Glutamatergic neuron (in vitro differentiated cells): ENCODE measurements at regions not wholly inside any gene's neighbourhood (a gene's known extent, or its start where the extent isn't known, plus 50 kb on each side); places are given as distances from the start of the nearest gene placed in this dataset.

ENCODE experiments used
- DNase-seq: peaks from one replicate; pipeline ENCODE4 v3.0.0; 2022
- H3K27ac Mint-ChIP-seq: one replicate; pipeline ENCODE4 v1.8.0; 2020; ENCODE audit warnings: mild to moderate bottlenecking, mixed read lengths, inconsistent platforms; ENCODE audit not compliant: unreplicated experiment
- H3K27me3 Mint-ChIP-seq: one replicate; pipeline ENCODE4 v1.8.0; 2020; ENCODE audit warnings: mild to moderate bottlenecking, moderate library complexity, mixed read lengths, inconsistent platforms; ENCODE audit not compliant: unreplicated experiment
- H3K36me3 Mint-ChIP-seq: one replicate; pipeline ENCODE4 v1.8.0; 2020; ENCODE audit warnings: mild to moderate bottlenecking, mixed read lengths, inconsistent platforms; ENCODE audit not compliant: unreplicated experiment
- H3K4me1 Mint-ChIP-seq: one replicate; pipeline ENCODE4 v1.8.0; 2020; ENCODE audit warnings: mild to moderate bottlenecking, low read depth, mixed read lengths, inconsistent platforms; ENCODE audit not compliant: unreplicated experiment
- H3K4me3 Mint-ChIP-seq: one replicate; pipeline ENCODE4 v1.8.0; 2020; ENCODE audit warnings: mild to moderate bottlenecking, mixed read lengths, inconsistent platforms; ENCODE audit not compliant: unreplicated experiment
- H3K9me3 Mint-ChIP-seq: one replicate; pipeline ENCODE4 v1.8.0; 2020; ENCODE audit warnings: mild to moderate bottlenecking, moderate library complexity, mixed read lengths, inconsistent platforms; ENCODE audit not compliant: unreplicated experiment
- TF ChIP-seq, protein P1 (sequence below): fragments of 200-600 bp; sonication (generic); IDR thresholded peaks from one replicate; pipeline ENCODE4 v1.5.0; 2021; ENCODE audit not compliant: partially characterized antibody, unreplicated experiment

DNA sequence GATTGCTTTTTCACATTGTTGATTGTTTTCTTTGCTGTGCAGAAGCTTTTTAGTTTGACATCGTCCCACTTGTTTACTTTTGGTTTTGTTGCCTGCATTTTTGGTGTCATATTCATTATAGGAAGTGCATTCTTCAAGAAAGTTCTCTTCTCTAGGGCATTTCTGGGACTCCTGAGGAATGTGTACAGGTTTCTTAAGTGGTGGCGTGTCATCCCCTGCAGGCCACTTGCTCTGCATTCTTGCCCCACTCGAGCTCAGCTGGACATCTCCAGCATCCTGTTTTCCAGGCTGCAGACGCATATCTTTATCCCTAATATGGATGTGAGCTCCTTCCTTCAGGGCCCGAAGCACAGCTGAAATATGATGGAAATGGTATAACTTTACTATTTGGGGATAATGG lies 255.6 kb upstream of the HABP2 start:
- no peaks in the 10 kb centered on the region for H3K27me3 Mint-ChIP-seq
- no peak for DNase-seq
- no peaks in the 10 kb centered on the region for H3K4me1 Mint-ChIP-seq
- no peak overlapping the region for H3K27ac Mint-ChIP-seq
- H3K9me3 Mint-ChIP-seq = no peaks in the 10 kb centered on the region
- H3K36me3 Mint-ChIP-seq = no peaks in the 10 kb centered on the region
- H3K4me3 Mint-ChIP-seq = no peak overlapping the region
- TF ChIP-seq, protein P1, sequence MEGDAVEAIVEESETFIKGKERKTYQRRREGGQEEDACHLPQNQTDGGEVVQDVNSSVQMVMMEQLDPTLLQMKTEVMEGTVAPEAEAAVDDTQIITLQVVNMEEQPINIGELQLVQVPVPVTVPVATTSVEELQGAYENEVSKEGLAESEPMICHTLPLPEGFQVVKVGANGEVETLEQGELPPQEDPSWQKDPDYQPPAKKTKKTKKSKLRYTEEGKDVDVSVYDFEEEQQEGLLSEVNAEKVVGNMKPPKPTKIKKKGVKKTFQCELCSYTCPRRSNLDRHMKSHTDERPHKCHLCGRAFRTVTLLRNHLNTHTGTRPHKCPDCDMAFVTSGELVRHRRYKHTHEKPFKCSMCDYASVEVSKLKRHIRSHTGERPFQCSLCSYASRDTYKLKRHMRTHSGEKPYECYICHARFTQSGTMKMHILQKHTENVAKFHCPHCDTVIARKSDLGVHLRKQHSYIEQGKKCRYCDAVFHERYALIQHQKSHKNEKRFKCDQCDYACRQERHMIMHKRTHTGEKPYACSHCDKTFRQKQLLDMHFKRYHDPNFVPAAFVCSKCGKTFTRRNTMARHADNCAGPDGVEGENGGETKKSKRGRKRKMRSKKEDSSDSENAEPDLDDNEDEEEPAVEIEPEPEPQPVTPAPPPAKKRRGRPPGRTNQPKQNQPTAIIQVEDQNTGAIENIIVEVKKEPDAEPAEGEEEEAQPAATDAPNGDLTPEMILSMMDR = no peak

DNA sequence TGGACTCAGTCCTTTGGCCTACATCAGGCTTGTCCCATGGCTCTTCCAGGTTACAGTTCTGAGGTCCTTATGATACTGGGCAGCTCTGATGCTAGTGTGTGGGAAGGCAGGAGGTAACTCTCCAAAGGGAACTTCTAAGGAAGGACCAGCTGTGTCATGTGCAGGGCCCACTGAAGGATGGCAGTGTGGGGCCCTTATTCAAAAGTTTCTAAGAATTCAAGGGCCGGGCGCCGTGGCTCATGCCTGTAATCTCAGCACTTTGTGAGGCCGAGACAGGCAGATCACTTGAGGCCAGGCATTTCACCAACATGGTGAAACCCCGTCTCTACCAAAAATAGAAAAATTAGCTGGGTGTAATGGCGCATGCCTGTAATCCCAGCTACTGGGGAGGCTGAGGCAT lies 254.2 kb upstream of the HABP2 start:
- Mint-ChIP-seq H3K27ac (no peak overlapping the region), H3K9me3 (no peaks in the 10 kb centered on the region), H3K36me3 (no peaks in the 10 kb centered on the region), H3K27me3 (no peaks in the 10 kb centered on the region), H3K4me1 (no peaks in the 10 kb centered on the region), H3K4me3 (no peak overlapping the region)
- TF ChIP-seq, protein P1 = no peak
- no peak for DNase-seq

DNA sequence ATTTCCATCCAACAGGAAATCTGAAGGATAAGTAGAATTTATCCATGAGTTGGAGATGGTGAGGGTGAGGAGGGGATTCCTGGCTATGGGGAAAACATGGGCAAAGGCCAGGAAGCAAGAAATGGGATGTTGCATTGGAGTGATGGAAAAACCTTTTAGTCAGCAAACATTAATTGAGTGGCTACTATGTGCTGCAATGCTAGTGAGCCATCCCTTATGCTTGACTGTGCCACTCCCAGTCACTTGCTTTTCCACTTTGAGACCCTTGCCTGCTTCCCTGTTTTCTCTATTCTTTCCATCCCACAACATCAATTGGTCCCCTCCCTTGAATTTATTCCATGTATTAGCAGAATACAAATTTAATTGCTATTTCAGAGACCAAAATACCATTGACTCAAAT lies 252.7 kb upstream of the HABP2 start:
- H3K36me3 Mint-ChIP-seq = no peaks in the 10 kb centered on the region
- no peaks in the 10 kb centered on the region for H3K27me3 Mint-ChIP-seq
- H3K27ac Mint-ChIP-seq = no peak overlapping the region
- no peaks in the 10 kb centered on the region for H3K4me1 Mint-ChIP-seq
- no peaks in the 10 kb centered on the region for H3K9me3 Mint-ChIP-seq
- TF ChIP-seq, protein P1 = no peak
- no peak for DNase-seq
- no peak overlapping the region for H3K4me3 Mint-ChIP-seq

DNA sequence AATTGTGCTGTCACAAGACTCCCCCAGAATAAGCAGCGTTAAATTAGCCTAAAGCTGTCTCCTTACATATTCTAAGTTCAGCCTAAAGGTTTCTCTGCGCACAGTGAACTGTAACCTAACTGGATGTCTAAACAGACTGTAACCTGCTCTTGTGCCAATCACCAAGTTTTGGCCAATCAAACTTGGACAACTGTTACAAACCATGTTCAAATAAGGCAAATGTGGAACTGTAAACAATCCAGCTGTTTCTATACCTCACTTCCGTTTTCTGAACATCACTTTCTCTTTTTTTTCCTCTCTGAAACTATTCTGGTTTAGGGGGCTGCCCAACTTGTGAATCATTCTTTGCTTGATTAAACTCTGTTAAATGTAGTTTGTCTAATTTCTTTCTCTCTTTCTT lies 252.2 kb upstream of the HABP2 start:
- Mint-ChIP-seq H3K9me3 (no peaks in the 10 kb centered on the region), H3K36me3 (no peaks in the 10 kb centered on the region), H3K27me3 (no peaks in the 10 kb centered on the region), H3K27ac (no peak overlapping the region), H3K4me3 (no peak overlapping the region), H3K4me1 (no peaks in the 10 kb centered on the region)
- no peak for DNase-seq
- TF ChIP-seq, protein P1 = no peak

DNA sequence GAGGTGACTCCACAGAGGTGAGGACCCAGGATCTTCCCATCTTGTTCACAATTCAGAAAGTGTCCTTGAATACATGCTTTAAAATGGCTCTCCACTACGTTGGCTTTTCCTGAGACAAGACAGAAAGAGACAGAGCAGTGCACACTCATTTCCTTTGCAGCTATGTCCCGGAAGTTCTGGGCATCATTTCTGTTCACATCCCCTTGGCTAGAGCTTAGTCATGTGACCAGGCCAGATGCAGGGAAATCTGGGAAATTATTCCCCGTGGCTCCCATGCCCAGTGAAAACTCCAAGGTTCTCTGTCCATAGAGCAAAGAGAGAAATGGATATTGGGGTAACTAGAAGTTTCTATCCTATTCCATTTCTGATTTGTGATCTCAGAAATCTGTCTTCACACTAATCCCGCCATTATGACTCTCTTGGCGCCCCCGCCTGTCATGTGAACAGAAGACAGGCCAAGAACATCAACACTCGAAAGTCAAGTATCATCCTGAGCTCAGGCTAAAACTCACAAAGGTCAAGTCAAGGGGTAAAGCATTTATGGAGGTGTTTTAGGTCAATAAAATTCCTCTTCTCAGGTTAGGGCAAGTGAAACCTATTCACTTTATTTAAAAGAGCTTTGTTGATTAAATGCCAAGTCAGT lies 251.4 kb upstream of the HABP2 start:
- no peaks in the 10 kb centered on the region for H3K4me1 Mint-ChIP-seq
- no peaks in the 10 kb centered on the region for H3K27me3 Mint-ChIP-seq
- no peak for DNase-seq
- H3K9me3 Mint-ChIP-seq = no peaks in the 10 kb centered on the region
- H3K4me3 Mint-ChIP-seq = no peak overlapping the region
- TF ChIP-seq, protein P1 = no peak
- H3K36me3 Mint-ChIP-seq = no peaks in the 10 kb centered on the region
- no peak overlapping the region for H3K27ac Mint-ChIP-seq
